NCI-H748 (cell line): ENCODE measurements at regions not wholly inside any gene's neighbourhood (a gene's known extent, or its start where the extent isn't known, plus 50 kb on each side); places are given as distances from the start of the nearest gene placed in this dataset.
"Not testable (repeated sequence)": the region's sequence is repeated elsewhere in the genome, so short reads cannot be mapped to it uniquely, and the experiment has no call there.

ENCODE experiments used
- DNase-seq: peaks from one replicate; lab custom pipeline; 2025; ENCODE audit not compliant: unreplicated experiment; lab: John Stamatoyannopoulos, UW

- DNase-seq: no peak
Observed at GRCh38 chr14:97771340-97772045, 974.3 kb downstream of the VRK1 start.

GRCh38 chr14:97773598-97773997 lies 976.4 kb downstream of the VRK1 start:
- no peak for DNase-seq

- DNase-seq: no peak
Observed at GRCh38 chr14:97776890-97777558, 979.8 kb downstream of the VRK1 start.

GRCh38 chr14:97777622-97778355 lies 980.6 kb downstream of the VRK1 start:
- peak; percentile 11 for DNase-seq

- DNase-seq: no peak
Observed at GRCh38 chr14:97779140-97779539, 982.0 kb downstream of the VRK1 start.

- DNase-seq: no peak
Observed at GRCh38 chr14:97780804-97781203, 983.6 kb downstream of the VRK1 start.

- no peak for DNase-seq
Observed at GRCh38 chr14:97781961-97782360, 984.8 kb downstream of the VRK1 start.

- no peak for DNase-seq
Observed at GRCh38 chr14:97782871-97783414, 985.8 kb downstream of the VRK1 start.

GRCh38 chr14:97785495-97785894 lies 988.3 kb downstream of the VRK1 start:
- DNase-seq: no peak

- DNase-seq: peak; percentile 59
Observed at GRCh38 chr14:97788364-97788763, 991.2 kb downstream of the VRK1 start.

- DNase-seq: no peak
Observed at GRCh38 chr14:97788846-97789526, 991.8 kb downstream of the VRK1 start.

GRCh38 chr14:97791072-97791471 lies 993.9 kb downstream of the VRK1 start:
- DNase-seq: no peak

GRCh38 chr14:97791906-97792305 lies 994.7 kb downstream of the VRK1 start:
- DNase-seq: peak; percentile 27

- DNase-seq: no peak
Observed at GRCh38 chr14:97796511-97796910, 999.3 kb downstream of the VRK1 start.

GRCh38 chr14:97798176-97798575 lies 1001.0 kb downstream of the VRK1 start:
- DNase-seq: no peak

GRCh38 chr14:97802430-97803373 lies 1005.5 kb downstream of the VRK1 start:
- no peak for DNase-seq

- DNase-seq: no peak
Observed at GRCh38 chr14:97804056-97804455, 1006.9 kb downstream of the VRK1 start.

GRCh38 chr14:97806891-97807290 lies 1009.7 kb downstream of the VRK1 start:
- peak; percentile 53 for DNase-seq

GRCh38 chr14:97808541-97808940 lies 1011.4 kb downstream of the VRK1 start:
- not testable (repeated sequence) for DNase-seq

GRCh38 chr14:97813556-97813955 lies 1016.4 kb downstream of the VRK1 start:
- no peak for DNase-seq
